Iris pigment epithelial cell (primary cell): ENCODE measurements at regions not wholly inside any gene's neighbourhood (a gene's known extent, or its start where the extent isn't known, plus 50 kb on each side); places are given as distances from the start of the nearest gene placed in this dataset.
A peak's percentile ranks its signal among the peaks of the same experiment; 100 is the strongest.

ENCODE experiments used
- DNase-seq: peaks from one replicate; pipeline ENCODE4 v3.0.0-alpha.2; 2011; ENCODE audit warnings: low read depth

GRCh38 chr3:106215047-106215446, 346.2 kb upstream of the CBLB start:
- DNase-seq = peak; percentile 73

- no peak for DNase-seq
These were observed 348.9 kb upstream of the CBLB start for GRCh38 chr3:106217745-106218144.

GRCh38 chr3:106227068-106227467, 358.3 kb upstream of the CBLB start:
- DNase-seq = no peak

- no peak for DNase-seq
These were observed 359.5 kb upstream of the CBLB start for GRCh38 chr3:106228271-106228670.

- no peak for DNase-seq
These were observed 360.9 kb upstream of the CBLB start for GRCh38 chr3:106229495-106230278.

- DNase-seq = no peak
These were observed 362.3 kb upstream of the CBLB start for GRCh38 chr3:106231086-106231485.

GRCh38 chr3:106232956-106233355, 364.1 kb upstream of the CBLB start:
- DNase-seq = no peak

- no peak for DNase-seq
These were observed 370.4 kb upstream of the CBLB start for GRCh38 chr3:106239195-106239697.

GRCh38 chr3:106241593-106241992, 372.8 kb upstream of the CBLB start:
- DNase-seq = no peak

GRCh38 chr3:106242781-106243180, 374.0 kb upstream of the CBLB start:
- DNase-seq = no peak

- no peak for DNase-seq
These were observed 376.6 kb upstream of the CBLB start for GRCh38 chr3:106245400-106245799.

GRCh38 chr3:106247902-106248684, 379.3 kb upstream of the CBLB start:
- peak; percentile 36 for DNase-seq

- DNase-seq = peak; percentile 84
These were observed 380.3 kb upstream of the CBLB start for GRCh38 chr3:106249159-106249558.

GRCh38 chr3:106249981-106250380, 381.2 kb upstream of the CBLB start:
- DNase-seq = no peak

- no peak for DNase-seq
These were observed 382.5 kb upstream of the CBLB start for GRCh38 chr3:106251160-106251892.

GRCh38 chr3:106255870-106256248, 387.0 kb upstream of the CBLB start:
- DNase-seq = no peak

GRCh38 chr3:106256249-106256957, 387.6 kb upstream of the CBLB start:
- DNase-seq = no peak

GRCh38 chr3:106257172-106257571, 388.4 kb upstream of the CBLB start:
- no peak for DNase-seq

- DNase-seq = no peak
These were observed 392.6 kb upstream of the CBLB start for GRCh38 chr3:106261396-106261795.

GRCh38 chr3:106261915-106262683, 393.3 kb upstream of the CBLB start:
- peak; percentile 91 for DNase-seq

- peak; percentile 48 for DNase-seq
These were observed 394.2 kb upstream of the CBLB start for GRCh38 chr3:106263011-106263410.
